Nephron progenitor cell (in vitro differentiated cells): ENCODE measurements at regions not wholly inside any gene's neighbourhood (a gene's known extent, or its start where the extent isn't known, plus 50 kb on each side); places are given as distances from the start of the nearest gene placed in this dataset.
"Not testable (repeated sequence)": the region's sequence is repeated elsewhere in the genome, so short reads cannot be mapped to it uniquely, and the experiment has no call there.

Experiments used
- DNase-seq: peaks from one replicate; pipeline ENCODE4 v3.0.0; 2021
- H3K27ac Mint-ChIP-seq: 2 replicates; pipeline ENCODE4 v1.8.0; 2021; ENCODE audit warnings: mild to moderate bottlenecking, moderate library complexity, mixed read lengths
- H3K27me3 Mint-ChIP-seq: 2 replicates; pipeline ENCODE4 v1.8.0; 2021; ENCODE audit warnings: mild to moderate bottlenecking, low read depth, mixed read lengths; ENCODE audit not compliant: poor library complexity
- H3K36me3 Mint-ChIP-seq: 2 replicates; pipeline ENCODE4 v1.8.0; 2021; ENCODE audit warnings: low read depth, mixed read lengths
- H3K4me1 Mint-ChIP-seq: 2 replicates; pipeline ENCODE4 v1.8.0; 2021; ENCODE audit warnings: mixed read lengths
- H3K4me3 Mint-ChIP-seq: 2 replicates; pipeline ENCODE4 v1.8.0; 2021; ENCODE audit warnings: mild to moderate bottlenecking, moderate library complexity, mixed read lengths
- H3K9me3 Mint-ChIP-seq: 2 replicates; pipeline ENCODE4 v1.8.0; 2021; ENCODE audit warnings: mild to moderate bottlenecking, moderate library complexity, mixed read lengths
- TF ChIP-seq, protein P1 (sequence below): fragments of 200-600 bp; sonication (generic); IDR thresholded peaks from 2 replicates; pipeline ENCODE4 v1.5.0; 2021; ENCODE audit warnings: antibody characterized with exemption

DNA sequence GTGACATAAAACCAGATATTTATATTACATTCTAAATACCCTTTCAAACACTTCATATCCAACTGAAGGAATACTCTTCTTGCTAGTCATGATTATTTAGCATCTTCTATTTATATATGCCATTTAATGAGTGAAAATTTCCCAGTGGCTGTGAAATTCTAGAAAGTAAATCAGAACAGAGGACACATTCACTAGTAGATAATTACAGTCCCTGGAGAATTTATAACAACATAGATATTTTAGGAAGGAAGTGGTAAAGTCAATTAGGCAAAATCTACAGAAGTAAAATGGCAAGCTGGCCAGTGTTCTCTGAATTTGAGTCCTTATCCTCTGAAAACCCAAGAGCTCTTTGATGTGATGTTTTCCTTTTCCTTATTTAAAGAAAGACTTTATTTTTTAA is 121.8 kb downstream of the PMAIP1 start:
- Mint-ChIP-seq H3K4me3 (no peak overlapping the region), H3K9me3 (no peaks in the 10 kb centered on the region), H3K36me3 (no peaks in the 10 kb centered on the region), H3K27me3 (peaks cover 3% of the 10 kb centered on the region), H3K4me1 (peaks cover 34% of the 10 kb centered on the region), H3K27ac (no peak overlapping the region)
- DNase-seq, result no peak
- TF ChIP-seq, protein P1, sequence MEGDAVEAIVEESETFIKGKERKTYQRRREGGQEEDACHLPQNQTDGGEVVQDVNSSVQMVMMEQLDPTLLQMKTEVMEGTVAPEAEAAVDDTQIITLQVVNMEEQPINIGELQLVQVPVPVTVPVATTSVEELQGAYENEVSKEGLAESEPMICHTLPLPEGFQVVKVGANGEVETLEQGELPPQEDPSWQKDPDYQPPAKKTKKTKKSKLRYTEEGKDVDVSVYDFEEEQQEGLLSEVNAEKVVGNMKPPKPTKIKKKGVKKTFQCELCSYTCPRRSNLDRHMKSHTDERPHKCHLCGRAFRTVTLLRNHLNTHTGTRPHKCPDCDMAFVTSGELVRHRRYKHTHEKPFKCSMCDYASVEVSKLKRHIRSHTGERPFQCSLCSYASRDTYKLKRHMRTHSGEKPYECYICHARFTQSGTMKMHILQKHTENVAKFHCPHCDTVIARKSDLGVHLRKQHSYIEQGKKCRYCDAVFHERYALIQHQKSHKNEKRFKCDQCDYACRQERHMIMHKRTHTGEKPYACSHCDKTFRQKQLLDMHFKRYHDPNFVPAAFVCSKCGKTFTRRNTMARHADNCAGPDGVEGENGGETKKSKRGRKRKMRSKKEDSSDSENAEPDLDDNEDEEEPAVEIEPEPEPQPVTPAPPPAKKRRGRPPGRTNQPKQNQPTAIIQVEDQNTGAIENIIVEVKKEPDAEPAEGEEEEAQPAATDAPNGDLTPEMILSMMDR, result no peak

DNA sequence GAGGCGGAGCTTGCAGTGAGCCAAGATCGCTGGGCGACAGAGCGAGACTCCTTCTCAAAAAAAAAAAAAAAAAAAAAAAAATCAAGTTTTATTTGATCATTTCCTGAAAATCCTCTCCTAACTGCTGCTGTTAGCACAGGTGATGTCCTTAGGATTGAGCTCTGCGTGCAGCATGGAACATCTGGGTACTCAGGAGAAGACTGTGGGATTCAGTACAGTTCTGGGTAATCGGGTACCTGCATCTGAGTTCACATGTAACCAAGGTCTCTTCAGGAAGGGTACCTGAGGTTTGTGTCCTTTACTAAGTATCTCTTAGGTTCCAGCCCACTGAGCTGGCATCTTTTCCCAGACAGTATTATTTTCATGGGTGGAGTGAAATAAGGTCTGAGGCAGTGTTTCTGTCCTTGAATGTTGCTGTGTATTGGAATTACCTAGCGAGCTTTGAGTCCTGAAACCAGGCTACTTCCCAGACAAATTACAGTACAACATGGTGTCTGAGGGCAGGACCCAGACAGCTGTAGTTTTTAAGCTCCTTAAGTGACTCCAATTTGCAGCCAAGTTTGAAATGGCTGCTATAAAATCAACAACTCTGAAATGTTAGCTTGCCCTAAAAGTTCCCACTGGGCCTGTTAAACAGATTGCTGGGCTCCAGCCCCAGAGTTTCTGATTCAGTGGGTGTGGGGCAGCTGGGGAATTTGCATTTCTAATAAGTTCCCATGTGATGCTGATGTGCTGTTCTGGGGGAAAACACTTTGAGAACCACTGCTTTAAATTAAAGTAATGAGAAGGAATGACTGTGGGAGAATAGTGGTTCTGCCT is 120.5 kb downstream of the PMAIP1 start:
- Mint-ChIP-seq H3K4me1 (peaks cover 34% of the 10 kb centered on the region), H3K4me3 (no peak overlapping the region), H3K27ac (no peak overlapping the region), H3K27me3 (peaks cover 3% of the 10 kb centered on the region), H3K9me3 (no peaks in the 10 kb centered on the region), H3K36me3 (no peaks in the 10 kb centered on the region)
- TF ChIP-seq, protein P1, result no peak
- DNase-seq, result peak; percentile 13

DNA sequence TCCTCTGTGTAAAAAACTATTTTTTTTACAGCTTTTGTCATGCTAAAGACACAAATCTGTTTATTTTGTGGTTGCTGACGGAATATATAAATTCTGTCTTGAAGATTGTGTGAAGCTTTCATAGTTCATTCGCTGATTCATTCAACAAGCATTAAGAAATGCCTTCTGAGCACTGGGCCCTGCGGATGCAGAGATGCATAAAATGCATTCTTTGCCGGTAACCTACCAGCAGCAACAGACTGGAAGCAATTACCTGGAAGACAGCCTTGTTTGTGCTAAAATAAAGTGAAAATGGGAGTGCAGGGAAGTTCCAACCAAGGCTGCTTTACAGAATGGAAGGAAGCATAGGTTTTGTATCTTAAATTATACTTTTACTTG is 119.7 kb downstream of the PMAIP1 start:
- Mint-ChIP-seq H3K27ac (peak overlapping the region; percentile 92), H3K9me3 (no peaks in the 10 kb centered on the region), H3K27me3 (peaks cover 3% of the 10 kb centered on the region), H3K4me3 (no peak overlapping the region), H3K4me1 (peaks cover 34% of the 10 kb centered on the region), H3K36me3 (no peaks in the 10 kb centered on the region)
- TF ChIP-seq, protein P1, result no peak
- DNase-seq, result no peak

DNA sequence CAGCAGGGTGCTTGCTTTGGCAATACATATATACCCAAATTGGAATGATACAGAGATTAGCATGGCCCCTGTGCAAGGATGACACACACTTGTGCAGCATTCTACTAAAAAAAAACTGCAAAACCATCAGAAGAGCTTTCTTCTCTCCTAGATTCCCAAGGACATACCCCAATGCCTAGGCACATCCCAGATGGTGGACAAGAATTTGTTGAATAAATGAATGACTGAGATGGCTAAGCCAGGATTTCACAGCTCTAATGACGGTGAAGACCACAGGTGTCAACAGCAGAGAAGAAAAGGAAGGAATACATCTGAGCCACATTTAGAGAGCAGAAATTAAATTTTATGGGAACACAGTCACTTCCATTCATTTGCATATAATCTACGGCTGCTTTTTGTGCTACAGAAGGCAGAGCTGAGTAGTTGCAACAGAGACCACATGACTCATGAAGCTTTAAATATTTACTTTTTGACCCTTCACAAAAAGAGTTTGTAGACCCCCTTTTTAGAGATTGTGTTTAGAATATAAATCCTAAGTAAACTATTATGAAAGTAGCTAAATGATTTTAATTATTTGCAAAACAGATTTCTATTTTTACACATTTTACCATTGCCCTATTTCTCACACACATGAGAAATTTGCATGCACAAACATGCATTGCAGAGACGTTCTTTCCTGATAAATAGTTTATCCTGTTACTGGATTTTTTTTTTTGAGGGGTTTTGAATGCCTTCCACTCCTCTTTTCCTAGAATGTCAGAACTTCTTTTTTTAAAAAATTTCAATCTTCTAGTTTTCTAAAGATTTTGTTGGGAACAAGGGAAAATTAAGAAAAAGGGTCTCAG is 119.0 kb downstream of the PMAIP1 start:
- peaks cover 34% of the 10 kb centered on the region for H3K4me1 Mint-ChIP-seq
- H3K36me3 Mint-ChIP-seq, result no peaks in the 10 kb centered on the region
- peaks cover 5% of the 10 kb centered on the region for H3K9me3 Mint-ChIP-seq
- DNase-seq, result no peak
- H3K27me3 Mint-ChIP-seq, result peaks cover 3% of the 10 kb centered on the region
- H3K4me3 Mint-ChIP-seq, result no peak overlapping the region
- no peak overlapping the region for H3K27ac Mint-ChIP-seq
- TF ChIP-seq, protein P1, result no peak

DNA sequence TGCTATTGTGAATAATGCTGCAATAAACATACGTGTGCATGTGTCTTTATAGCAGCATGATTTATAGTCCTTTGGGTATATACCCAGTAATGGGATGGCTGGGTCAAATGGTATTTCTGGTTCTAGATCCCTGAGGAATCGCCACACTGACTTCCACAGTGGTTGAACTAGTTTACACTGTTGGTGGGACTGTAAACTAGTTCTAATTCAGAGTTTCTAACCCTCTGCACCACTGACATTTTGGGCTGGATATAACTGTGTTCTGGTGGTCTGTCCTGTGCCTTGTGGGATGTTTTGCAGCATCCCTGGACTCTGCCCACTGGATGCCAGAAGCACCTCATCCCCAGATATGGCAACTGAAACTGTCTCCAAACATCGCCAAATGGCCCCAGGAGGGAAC is 118.3 kb downstream of the PMAIP1 start:
- DNase-seq, result not testable (repeated sequence)

DNA sequence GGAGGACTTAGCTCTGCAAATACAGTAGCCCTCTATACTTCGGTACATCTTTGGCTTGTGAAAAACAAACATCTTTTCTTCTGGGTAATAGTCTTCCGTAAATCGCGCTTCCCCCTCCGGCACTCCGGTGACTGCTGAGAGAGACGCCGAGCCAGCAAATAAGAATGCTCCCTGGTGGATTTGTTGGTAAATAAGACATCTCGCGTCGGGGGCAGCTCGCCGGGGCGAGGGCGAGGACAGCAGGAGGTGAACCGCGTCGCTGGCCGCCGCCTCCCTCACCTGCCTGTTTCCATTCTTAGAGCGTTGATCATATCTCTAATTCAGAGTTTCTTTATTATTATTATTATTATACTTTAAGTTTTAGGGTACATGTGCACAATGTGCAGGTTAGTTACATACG is 117.6 kb downstream of the PMAIP1 start:
- Mint-ChIP-seq H3K27ac (no peak overlapping the region), H3K4me3 (no peak overlapping the region), H3K36me3 (no peaks in the 10 kb centered on the region), H3K9me3 (peaks cover 16% of the 10 kb centered on the region), H3K27me3 (no peaks in the 10 kb centered on the region), H3K4me1 (peaks cover 30% of the 10 kb centered on the region)
- TF ChIP-seq, protein P1, result no peak
- DNase-seq, result no peak

More for the DNA sequence above, 118.3 kb downstream of the PMAIP1 start:
- not testable (repeated sequence) for H3K9me3 Mint-ChIP-seq, H3K27ac Mint-ChIP-seq, H3K36me3 Mint-ChIP-seq, H3K4me3 Mint-ChIP-seq, H3K27me3 Mint-ChIP-seq
- peaks cover 34% of the 10 kb centered on the region for H3K4me1 Mint-ChIP-seq

DNA sequence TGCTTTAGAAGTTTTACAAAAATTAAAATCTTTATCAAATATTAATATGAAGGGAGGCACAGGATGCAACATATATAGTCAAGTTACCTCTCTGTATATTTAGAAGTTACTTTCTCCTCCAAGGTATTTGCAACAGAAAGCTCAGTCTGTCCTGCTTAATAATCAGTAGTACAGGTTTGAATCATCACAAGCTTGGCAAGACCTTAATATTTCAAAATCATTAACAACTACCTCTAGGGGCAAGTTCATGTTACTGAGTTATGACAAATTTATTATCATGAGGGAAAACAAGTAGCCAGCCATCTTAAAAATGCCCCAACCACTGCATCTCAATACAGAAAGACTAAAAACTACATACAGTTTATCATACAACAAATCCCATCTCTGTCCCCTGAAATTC is 116.0 kb downstream of the PMAIP1 start:
- Mint-ChIP-seq H3K9me3 (peaks cover 31% of the 10 kb centered on the region), H3K4me1 (peaks cover 19% of the 10 kb centered on the region)
- not testable (repeated sequence) for H3K36me3 Mint-ChIP-seq, H3K27ac Mint-ChIP-seq, H3K27me3 Mint-ChIP-seq, H3K4me3 Mint-ChIP-seq, DNase-seq

DNA sequence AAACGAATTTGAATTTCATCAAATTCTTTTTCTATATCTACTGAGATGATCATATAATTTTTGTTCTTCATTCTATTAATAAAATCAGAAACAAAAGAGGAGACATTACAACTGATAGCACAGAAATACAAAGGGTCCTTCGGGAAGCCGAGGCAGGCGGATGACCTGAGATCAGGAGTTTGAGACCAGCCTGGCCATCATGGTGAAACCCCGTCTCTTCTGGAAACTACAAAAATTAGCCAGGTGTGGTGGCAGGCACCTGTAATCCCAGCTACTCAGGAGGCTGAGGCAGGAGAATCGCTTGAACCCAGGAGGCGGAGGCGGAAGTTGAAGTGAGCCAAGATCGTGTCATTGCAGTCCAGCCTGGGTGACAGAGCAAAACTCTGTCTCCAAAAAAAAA is 113.4 kb downstream of the PMAIP1 start:
- not testable (repeated sequence) for DNase-seq, H3K36me3 Mint-ChIP-seq, H3K4me3 Mint-ChIP-seq, H3K27ac Mint-ChIP-seq, H3K4me1 Mint-ChIP-seq, H3K27me3 Mint-ChIP-seq
- H3K9me3 Mint-ChIP-seq, result peaks cover 39% of the 10 kb centered on the region
